ENCODE measurements at regions not wholly inside any gene's neighbourhood (a gene's known extent, or its start where the extent isn't known, plus 50 kb on each side); places are given as distances from the start of the nearest gene placed in this dataset.

- 35 to 66% methylated on average over 2 to 8 of the region's 22 CpGs for WGBS, 2 donors (ENCODE audit: low coverage in 1 of 2)
- Histone ChIP-seq H3K9me3 (no peaks in the 10 kb centered on the region), H3K4me3 (no peak overlapping the region), H3K36me3 (no peaks in the 10 kb centered on the region), H3K27ac (no peak overlapping the region), H3K4me1 (no peaks in the 10 kb centered on the region), H3K27me3 (peaks cover 13% of the 10 kb centered on the region)
- TF ChIP-seq, protein P1, sequence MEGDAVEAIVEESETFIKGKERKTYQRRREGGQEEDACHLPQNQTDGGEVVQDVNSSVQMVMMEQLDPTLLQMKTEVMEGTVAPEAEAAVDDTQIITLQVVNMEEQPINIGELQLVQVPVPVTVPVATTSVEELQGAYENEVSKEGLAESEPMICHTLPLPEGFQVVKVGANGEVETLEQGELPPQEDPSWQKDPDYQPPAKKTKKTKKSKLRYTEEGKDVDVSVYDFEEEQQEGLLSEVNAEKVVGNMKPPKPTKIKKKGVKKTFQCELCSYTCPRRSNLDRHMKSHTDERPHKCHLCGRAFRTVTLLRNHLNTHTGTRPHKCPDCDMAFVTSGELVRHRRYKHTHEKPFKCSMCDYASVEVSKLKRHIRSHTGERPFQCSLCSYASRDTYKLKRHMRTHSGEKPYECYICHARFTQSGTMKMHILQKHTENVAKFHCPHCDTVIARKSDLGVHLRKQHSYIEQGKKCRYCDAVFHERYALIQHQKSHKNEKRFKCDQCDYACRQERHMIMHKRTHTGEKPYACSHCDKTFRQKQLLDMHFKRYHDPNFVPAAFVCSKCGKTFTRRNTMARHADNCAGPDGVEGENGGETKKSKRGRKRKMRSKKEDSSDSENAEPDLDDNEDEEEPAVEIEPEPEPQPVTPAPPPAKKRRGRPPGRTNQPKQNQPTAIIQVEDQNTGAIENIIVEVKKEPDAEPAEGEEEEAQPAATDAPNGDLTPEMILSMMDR (IDR thresholded peaks at IDR 0.05), result no peak
- ATAC-seq, result no peak
Measured at GRCh38 chr11:134572741-134573675, 161.0 kb upstream of the B3GAT1 start.

GRCh38 chr11:134571301-134571700 is 159.3 kb upstream of the B3GAT1 start:
- H3K36me3 ChIP-seq, result no peaks in the 10 kb centered on the region
- no peaks in the 10 kb centered on the region for H3K4me1 ChIP-seq
- H3K27me3 ChIP-seq, result peaks cover 7% of the 10 kb centered on the region
- H3K9me3 ChIP-seq, result no peaks in the 10 kb centered on the region
- no peak overlapping the region for H3K4me3 ChIP-seq
- no peak overlapping the region for H3K27ac ChIP-seq
- ATAC-seq, result no peak
- WGBS, 2 donors (ENCODE audit: low coverage in 1 of 2), result 92 to 96% methylated on average over 1 to 3 of the region's 3 CpGs
- TF ChIP-seq POLR2AphosphoS5 (IDR thresholded peaks at IDR 0.05) (no peak), POLR2A (IDR thresholded peaks at IDR 0.05) (no peak), EP300 (IDR thresholded peaks at IDR 0.05) (no peak)
- TF ChIP-seq, protein P1 (IDR thresholded peaks at IDR 0.05), result no peak

DNA sequence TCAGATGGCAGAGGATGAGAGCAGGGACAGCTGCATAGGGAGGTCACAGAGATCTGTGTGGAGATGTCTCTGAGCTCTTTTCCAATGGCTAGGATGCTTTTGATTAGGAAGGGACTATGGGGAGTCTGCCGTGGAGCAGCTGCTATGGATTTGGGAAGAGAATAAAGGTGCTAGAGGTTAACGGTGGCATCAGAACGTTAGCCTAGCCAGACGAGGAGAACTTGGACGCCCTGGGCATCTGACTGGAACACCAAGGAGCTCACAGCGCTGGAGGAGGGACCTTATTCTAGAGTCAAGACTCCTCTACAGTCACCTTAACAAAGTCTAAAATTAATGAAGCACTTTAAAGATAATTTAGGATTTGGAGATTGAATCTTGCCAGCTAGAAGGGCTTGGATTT is 157.2 kb upstream of the B3GAT1 start:
- Histone ChIP-seq H3K9me3 (no peaks in the 10 kb centered on the region), H3K4me3 (no peak overlapping the region), H3K27me3 (peaks cover 7% of the 10 kb centered on the region), H3K27ac (no peak overlapping the region), H3K36me3 (no peaks in the 10 kb centered on the region), H3K4me1 (no peaks in the 10 kb centered on the region)
- 72% methylated on average over 6 of the region's 6 CpGs; no CpG with 5 or more reads in 1 of the 2 donors for WGBS, 2 donors (ENCODE audit: low coverage in 1 of 2)
- no peak for ATAC-seq
- TF ChIP-seq EP300 (IDR thresholded peaks at IDR 0.05), result no peak
- no peak for TF ChIP-seq POLR2A (IDR thresholded peaks at IDR 0.05)
- TF ChIP-seq, protein P1 (IDR thresholded peaks at IDR 0.05), result no peak
- no peak for TF ChIP-seq POLR2AphosphoS5 (IDR thresholded peaks at IDR 0.05)

DNA sequence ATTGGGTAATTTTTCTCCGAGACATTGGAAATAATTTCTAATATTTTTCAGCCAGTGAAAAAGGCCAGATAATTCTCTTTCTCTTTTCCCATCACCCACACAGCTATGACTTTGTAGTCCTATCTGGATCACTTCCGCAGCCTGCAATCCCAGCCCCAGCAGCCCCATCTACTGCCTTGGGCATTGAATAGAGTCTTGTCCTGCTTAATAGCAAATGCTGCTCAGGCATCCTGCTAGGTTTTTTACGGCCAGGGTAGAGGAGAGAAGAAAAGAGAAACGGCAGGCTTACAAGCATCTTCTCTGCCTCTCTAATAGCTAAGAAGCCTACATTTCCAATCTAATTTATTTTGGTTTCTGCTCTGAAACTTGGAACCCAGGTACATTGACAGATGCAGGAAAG is 154.3 kb upstream of the B3GAT1 start:
- no peaks in the 10 kb centered on the region for H3K36me3 ChIP-seq
- ATAC-seq, result no peak
- H3K9me3 ChIP-seq, result no peaks in the 10 kb centered on the region
- peaks cover 7% of the 10 kb centered on the region for H3K27me3 ChIP-seq
- TF ChIP-seq POLR2A (IDR thresholded peaks at IDR 0.05), result no peak
- TF ChIP-seq, protein P1 (IDR thresholded peaks at IDR 0.05), result no peak
- no peak for TF ChIP-seq POLR2AphosphoS5 (IDR thresholded peaks at IDR 0.05)
- TF ChIP-seq EP300 (IDR thresholded peaks at IDR 0.05), result no peak
- H3K4me3 ChIP-seq, result no peak overlapping the region
- no peak overlapping the region for H3K27ac ChIP-seq
- no peaks in the 10 kb centered on the region for H3K4me1 ChIP-seq
- WGBS, 2 donors (ENCODE audit: low coverage in 1 of 2), result 51 to 74% methylated on average over 3 to 4 of the region's 4 CpGs

GRCh38 chr11:134565343-134565891 is 153.4 kb upstream of the B3GAT1 start:
- Histone ChIP-seq H3K27ac (no peak overlapping the region), H3K27me3 (peaks cover 7% of the 10 kb centered on the region), H3K4me1 (no peaks in the 10 kb centered on the region), H3K9me3 (no peaks in the 10 kb centered on the region), H3K36me3 (no peaks in the 10 kb centered on the region), H3K4me3 (no peak overlapping the region)
- WGBS, 2 donors (ENCODE audit: low coverage in 1 of 2), result 64 to 71% methylated on average over 12 of the region's 12 CpGs
- ATAC-seq, result no peak
- TF ChIP-seq, protein P1 (IDR thresholded peaks at IDR 0.05), result no peak
- no peak for TF ChIP-seq POLR2A (IDR thresholded peaks at IDR 0.05)
- TF ChIP-seq POLR2AphosphoS5 (IDR thresholded peaks at IDR 0.05), result no peak
- TF ChIP-seq EP300 (IDR thresholded peaks at IDR 0.05), result no peak
